Endothelial cell of umbilical vein (primary cell): ENCODE measurements at regions not wholly inside any gene's neighbourhood (a gene's known extent, or its start where the extent isn't known, plus 50 kb on each side); places are given as distances from the start of the nearest gene placed in this dataset.

Source experiments
- CTCF ChIP-seq, 2 donors: IDR thresholded peaks; 1 replicate in 1 of 2; 2 replicates in 1 of 2; pipeline ENCODE4 v1.5.1; 2011; ENCODE audit warnings: low read length in 2 of 2, mild to moderate bottlenecking in 2 of 2, moderate library complexity in 2 of 2, control low read depth in 1 of 2, inconsistent platforms in 1 of 2, low read depth in 1 of 2; ENCODE audit not compliant: insufficient read depth in 1 of 2; ENCODE audit errors: extremely low read depth in 1 of 2
- POLR2A ChIP-seq: IDR thresholded peaks from 2 replicates; pipeline ENCODE4 v1.6.1; 2012; ENCODE audit warnings: low read depth, mild to moderate bottlenecking, control low read depth, low read length

- TF ChIP-seq POLR2A (no peak), CTCF (IDR thresholded peaks at IDR 0.05; ENCODE audit: extremely low read depth in 1 of 2, insufficient read depth in 1 of 2, low read depth in 1 of 2, low read length in 2 of 2) (peak in 1 of 2 donors; percentile 13)
Observed at GRCh38 chr1:189678779-189679178, 798.9 kb downstream of the BRINP3 start.
